CD1c-positive myeloid dendritic cell (primary cell): ENCODE measurements at regions not wholly inside any gene's neighbourhood (a gene's known extent, or its start where the extent isn't known, plus 50 kb on each side); places are given as distances from the start of the nearest gene placed in this dataset.
"Not testable (repeated sequence)": the region's sequence is repeated elsewhere in the genome, so short reads cannot be mapped to it uniquely, and the experiment has no call there.

ENCODE experiments used
- DNase-seq: peaks from one replicate; pipeline ENCODE4 v3.0.0-alpha.2; 2016; ENCODE audit errors: extremely low spot score

- no peak for DNase-seq
Observed at GRCh38 chr11:16536513-16536912, 180.2 kb upstream of the SOX6 start.

DNA sequence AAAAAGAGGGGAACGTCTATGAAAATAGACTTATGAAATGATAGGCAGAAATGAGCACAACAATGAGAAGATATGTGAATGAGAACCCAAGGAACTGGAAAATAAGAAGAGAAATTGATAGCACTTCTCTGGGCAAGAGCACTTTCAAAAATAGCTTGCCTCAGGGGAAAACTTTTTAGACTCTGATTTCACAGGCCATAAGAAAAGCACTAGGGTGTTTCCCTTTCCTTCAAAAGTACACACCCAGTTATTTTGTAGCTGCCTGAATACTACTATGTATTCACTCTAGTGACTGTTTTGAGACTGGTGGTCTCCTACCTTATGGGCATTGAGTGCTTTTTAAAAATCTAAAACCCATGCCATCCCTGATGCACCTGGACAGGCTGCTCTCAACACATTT, 172.3 kb upstream of the SOX6 start:
- no peak for DNase-seq

GRCh38 chr11:16527525-16528246, 171.3 kb upstream of the SOX6 start:
- no peak for DNase-seq

DNA sequence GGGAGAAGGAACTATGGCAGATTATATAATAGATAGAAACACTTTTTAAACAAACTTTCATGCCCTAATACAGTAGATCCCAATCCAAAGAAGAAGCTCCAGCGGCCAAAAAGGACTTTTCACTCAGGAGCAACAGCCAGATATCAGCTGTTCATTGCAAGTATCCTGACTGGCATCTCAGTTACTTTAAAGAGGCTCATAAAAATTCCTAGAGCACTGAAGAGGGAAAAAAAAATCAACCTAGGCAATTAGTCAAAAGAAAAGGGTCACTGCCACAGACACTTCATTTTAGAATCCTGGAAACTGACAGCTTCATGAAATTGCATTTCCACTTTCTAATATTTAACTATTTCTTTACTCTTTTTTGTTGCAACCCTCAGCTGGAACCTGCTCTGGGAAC, 170.6 kb upstream of the SOX6 start:
- DNase-seq = no peak

- DNase-seq = not testable (repeated sequence)
Observed at GRCh38 chr11:16520713-16521112, 164.4 kb upstream of the SOX6 start.

DNA sequence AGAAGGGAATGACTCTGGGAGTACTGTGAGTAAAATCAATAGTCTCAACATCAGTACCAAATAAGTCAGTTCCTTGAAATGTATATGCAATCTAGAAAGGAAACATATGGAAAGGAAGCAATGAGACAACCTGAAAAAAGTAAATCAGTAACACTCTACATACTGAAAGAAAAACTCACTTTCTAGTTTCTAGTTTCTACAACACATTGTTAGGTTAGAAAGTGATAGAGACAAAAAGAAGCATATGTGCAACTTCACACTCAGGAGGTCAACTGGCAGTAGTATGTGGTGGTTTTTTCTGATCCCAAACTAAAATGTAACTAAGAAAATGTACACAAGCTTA, 156.5 kb upstream of the SOX6 start:
- no peak for DNase-seq

DNA sequence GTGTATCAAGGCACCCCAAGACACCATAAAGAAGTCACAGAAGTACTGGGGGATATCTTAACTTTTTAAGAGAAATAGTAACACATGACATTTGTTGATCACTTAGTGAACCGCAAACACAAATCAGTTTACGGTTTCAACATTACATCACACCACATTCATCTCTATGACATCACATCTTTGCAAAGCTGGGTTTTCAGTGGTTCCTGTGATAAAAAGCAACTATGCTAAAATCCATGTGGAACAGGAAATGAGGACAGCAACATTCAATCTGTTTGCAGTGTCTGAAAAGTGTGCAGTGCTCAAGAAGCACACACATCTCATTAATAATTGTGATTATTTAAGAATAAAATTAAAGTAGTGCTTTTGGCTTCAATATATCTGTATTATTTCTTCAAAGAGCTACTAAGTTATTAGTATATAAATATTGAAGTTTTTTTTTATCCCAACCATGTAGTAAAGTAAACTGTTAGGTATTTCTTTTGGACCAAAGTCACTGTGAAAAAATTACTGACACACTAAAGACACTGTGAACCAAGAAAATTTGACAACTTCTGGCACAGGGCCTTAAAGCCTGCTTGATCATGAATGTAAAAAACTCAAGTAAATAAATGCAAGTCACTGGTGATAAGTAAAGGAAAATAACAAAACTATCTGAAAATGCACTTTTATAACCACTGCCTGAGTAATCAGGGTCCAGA, 156.0 kb upstream of the SOX6 start:
- no peak for DNase-seq

DNA sequence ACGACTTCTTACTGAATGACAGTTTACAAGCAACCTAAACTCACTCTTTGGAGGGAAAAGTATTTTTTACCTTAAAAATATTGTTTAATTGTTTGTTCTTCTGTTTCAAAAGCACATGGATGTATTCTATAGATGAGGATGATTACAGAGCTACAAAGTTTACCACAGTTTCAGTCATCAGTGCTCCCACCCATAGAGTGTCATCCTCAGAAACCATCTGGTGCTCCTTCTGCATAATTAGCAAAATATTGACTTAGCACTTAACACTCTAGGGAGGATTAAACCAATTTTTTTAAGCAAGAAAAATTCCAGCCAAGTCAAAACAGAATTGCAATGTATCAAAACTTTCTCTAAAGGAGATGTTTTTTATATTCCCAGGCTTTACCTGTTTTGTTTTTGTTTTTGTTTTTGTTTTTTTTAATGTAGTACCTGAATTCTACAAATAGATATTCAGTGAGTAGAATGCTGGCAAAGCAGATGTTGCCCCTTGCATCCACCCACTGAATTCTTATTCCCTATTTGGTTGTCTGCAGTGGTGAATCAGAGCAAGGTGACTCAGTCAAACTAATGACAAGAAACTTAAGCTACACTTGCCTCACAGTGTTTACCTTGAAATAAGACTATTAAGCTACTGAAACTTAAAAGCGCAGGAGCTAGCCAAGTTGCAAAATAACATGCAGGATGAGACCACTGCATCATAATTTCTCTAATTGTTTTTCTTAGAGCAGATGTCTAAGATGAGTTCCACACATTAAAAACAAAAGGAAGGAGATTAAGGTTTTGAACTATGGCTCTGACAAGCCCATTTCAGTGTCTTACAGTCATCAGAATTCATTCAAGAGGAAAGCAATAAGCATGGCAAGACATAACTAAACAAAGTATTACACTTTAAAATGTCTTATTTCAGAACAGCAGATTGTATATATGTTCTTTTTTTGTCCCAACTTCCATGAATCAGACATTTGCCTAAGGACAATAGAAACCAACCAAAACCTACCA, 155.1 kb upstream of the SOX6 start:
- no peak for DNase-seq

- no peak for DNase-seq
Observed at GRCh38 chr11:16505481-16505880, 149.1 kb upstream of the SOX6 start.

DNA sequence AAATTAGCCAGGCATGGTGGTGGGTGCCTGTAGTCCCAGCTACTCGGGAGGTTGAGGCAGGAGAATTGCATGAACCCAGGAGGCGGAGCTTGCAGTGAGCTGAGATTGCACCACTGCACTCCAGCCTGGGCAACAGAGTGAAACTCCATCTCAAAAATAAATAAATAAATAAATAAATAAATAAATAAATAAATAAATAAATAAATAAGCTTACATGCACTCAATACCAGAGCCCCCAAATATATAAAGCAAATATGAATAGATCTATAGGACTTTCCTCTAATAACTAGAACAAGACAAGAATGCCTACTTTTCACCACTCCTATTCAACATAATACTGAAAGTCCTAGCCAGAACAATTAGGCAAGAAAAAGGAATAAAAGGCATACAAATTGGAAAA, 147.5 kb upstream of the SOX6 start:
- DNase-seq = not testable (repeated sequence)

DNA sequence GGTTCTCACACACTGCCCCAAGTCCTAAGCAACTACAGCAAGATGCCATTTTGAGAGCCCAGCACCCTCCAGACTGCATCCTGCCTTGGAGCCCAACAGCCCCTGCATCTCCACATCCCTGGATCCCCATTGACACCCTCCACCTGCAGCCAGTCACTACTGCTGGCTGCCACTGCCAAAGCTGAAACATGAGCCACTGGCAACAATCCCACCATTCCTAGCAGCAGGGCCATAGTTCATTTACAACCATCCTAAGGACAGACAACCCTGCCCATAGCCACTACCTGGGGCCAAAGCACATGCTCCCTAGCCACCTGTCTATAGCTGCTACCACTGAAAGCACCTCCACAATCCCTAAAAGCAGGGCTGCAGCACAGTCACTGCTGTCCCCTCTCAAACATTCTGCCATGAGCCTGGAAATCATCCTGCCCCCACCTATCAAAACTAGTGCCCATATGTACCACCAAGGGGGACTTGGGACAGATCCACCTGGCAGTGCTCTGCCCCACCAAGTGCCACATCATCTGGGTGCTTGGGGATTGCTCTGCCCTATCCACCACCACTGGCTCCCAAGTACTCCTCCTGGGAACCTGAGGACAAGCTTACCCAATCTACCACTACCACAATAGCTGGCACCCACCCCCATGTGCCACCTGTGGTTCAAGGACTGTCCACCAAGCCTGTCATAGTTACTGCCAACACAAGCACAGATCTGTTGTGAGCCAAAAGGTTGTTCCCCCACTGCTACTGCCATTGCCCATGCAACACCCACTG, 138.8 kb upstream of the SOX6 start:
- no peak for DNase-seq

GRCh38 chr11:16484434-16484833, 128.1 kb upstream of the SOX6 start:
- DNase-seq = no peak

DNA sequence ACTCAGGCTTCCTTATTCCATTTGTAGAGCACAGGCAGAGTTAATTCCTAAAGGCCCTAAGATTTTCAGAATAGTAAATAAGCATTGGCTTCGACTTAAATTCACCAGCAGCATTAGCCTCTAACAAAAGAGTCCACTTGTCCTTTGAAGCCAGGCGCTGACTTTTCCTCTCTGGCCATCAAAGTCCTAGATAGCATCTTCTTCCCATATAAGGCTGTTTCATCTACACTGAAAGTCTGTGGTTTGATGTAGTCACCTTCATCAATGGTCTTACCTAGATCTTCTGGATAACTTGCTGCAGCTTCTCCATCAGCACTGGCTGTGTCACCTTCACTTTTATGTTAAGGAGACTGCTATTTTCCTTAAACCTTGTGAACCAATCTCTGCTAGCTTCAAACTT, 118.3 kb upstream of the SOX6 start:
- DNase-seq = no peak

- no peak for DNase-seq
Observed at GRCh38 chr11:16469968-16470367, 113.6 kb upstream of the SOX6 start.

- DNase-seq = no peak
Observed at GRCh38 chr11:16468735-16469453, 112.5 kb upstream of the SOX6 start.

GRCh38 chr11:16460508-16460907, 104.2 kb upstream of the SOX6 start:
- no peak for DNase-seq

GRCh38 chr11:16456366-16456765, 100.0 kb upstream of the SOX6 start:
- no peak for DNase-seq

- no peak for DNase-seq
Observed at GRCh38 chr11:16454289-16454863, 98.0 kb upstream of the SOX6 start.

DNA sequence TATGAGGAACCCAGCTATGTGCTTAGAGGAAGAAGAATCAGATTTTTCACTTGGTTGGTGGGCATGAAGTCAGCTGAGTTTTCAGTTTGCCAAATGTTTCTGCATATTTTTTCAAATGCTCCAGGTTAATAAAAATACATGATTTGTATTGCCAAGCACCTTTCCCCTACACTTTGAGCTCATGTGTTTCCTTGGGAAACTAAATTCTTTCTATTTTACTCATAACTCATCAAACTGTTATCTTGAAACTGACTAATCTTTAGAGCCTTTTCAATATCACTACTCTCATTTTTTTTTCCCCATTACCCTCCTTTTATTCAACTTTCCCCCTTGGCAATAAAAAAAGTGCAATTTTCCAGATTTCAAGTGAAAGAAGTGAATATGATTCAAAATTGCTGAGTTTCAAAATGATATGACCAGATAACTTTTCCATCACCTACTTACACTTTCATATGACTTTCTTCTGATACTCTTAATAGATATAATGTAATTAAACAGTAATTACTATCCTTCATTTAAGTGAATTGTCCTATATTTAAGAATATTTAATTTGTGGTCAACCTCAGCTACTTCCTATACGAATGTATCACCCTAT, 91.9 kb upstream of the SOX6 start:
- DNase-seq = no peak

DNA sequence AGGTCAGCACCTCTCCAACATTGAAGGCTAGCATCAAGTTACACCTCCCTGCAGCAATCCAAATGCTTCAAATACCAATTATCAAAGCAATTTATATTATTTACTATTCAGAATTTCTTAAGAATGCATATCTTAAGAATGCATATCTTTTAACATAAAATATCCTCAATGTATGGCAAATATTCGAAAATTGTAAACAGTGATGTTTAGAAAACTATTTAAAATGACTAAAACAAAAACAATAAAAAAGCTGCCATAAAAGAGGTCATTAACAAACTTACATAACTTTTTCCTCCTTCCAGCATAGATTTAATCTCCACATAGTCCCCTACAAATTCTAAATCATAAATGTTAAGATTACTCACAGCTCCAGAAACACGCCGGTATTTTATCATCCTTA, 85.1 kb upstream of the SOX6 start:
- DNase-seq = no peak
